PC-9 (cell line): ENCODE measurements at regions not wholly inside any gene's neighbourhood (a gene's known extent, or its start where the extent isn't known, plus 50 kb on each side); places are given as distances from the start of the nearest gene placed in this dataset.

Source experiments
- BruUV-seq: library from RNA; stranded (reverse); fragments of 400-500 nt; replicated peaks from 2 replicates; lab custom pipeline; 2021; lab: Mats Ljungman, UMichigan
- CTCF ChIA-PET: fragments of 300-600 bp; sonication (Branson Sonifier 250); formaldehyde crosslinking; loops from one replicate; lab custom pipeline; 2022; ENCODE audit warnings: antibody characterized with exemption; lab: Charles Lee
- POLR2A ChIA-PET: fragments of 300-600 bp; sonication (Branson Sonifier 250); formaldehyde crosslinking; loops from one replicate; lab custom pipeline; 2022; ENCODE audit warnings: antibody characterized with exemption; ENCODE audit not compliant: unreplicated experiment; lab: Charles Lee
- DNase-seq, 2 experiments: peaks; one replicate each; pipeline versions ENCODE4 v3.0.0 to v3.0.0-alpha.2; 2015 to 2022; ENCODE audit warnings: mixed read lengths in 1 of 2
- H2AFZ ChIP-seq: fragments of 200-600 bp; sonication (generic); 2 replicates; pipeline ENCODE4 v1.8.1; 2017; ENCODE audit warnings: antibody characterized with exemption
- H3F3A ChIP-seq: fragments of 200-600 bp; sonication (generic); 2 replicates; pipeline ENCODE4 v1.8.1; 2017; ENCODE audit warnings: antibody characterized with exemption, mild to moderate bottlenecking, low read depth; ENCODE audit not compliant: insufficient read depth
- H3K27ac ChIP-seq: fragments of 200-600 bp; sonication (generic); 2 replicates; pipeline ENCODE4 v1.6.1; 2016; ENCODE audit warnings: mixed run types
- H3K27me3 ChIP-seq: fragments of 200-600 bp; sonication (generic); 2 replicates; pipeline ENCODE4 v1.6.1; 2016; ENCODE audit warnings: low read depth, mixed run types; ENCODE audit not compliant: insufficient read depth
- H3K36me3 ChIP-seq: fragments of 200-600 bp; sonication (generic); 2 replicates; pipeline ENCODE4 v1.6.1; 2016; ENCODE audit warnings: low read depth, mixed run types
- H3K4me1 ChIP-seq: fragments of 200-600 bp; sonication (generic); replicated peaks from 2 replicates; pipeline ENCODE4 v1.6.1; 2016; ENCODE audit warnings: mixed run types; ENCODE audit not compliant: insufficient read depth
- H3K4me2 ChIP-seq: fragments of 200-600 bp; sonication (generic); 2 replicates; pipeline ENCODE4 v1.6.1; 2017; ENCODE audit warnings: mixed run types
- H3K4me3 ChIP-seq: fragments of 200-600 bp; sonication (generic); 2 replicates; pipeline ENCODE4 v1.6.1; 2016; ENCODE audit warnings: mixed run types
- H3K79me2 ChIP-seq: fragments of 200-600 bp; sonication (generic); 2 replicates; pipeline ENCODE4 v1.6.1; 2017; ENCODE audit warnings: low read depth, mixed run types
- H3K9me2 ChIP-seq: fragments of 200-600 bp; sonication (generic); 2 replicates; pipeline ENCODE4 v1.8.1; 2017; ENCODE audit warnings: mild to moderate bottlenecking; ENCODE audit not compliant: insufficient read depth
- H3K9me3 ChIP-seq: fragments of 200-600 bp; sonication (generic); 2 replicates; pipeline ENCODE4 v1.8.1; 2016; ENCODE audit warnings: low read depth; ENCODE audit not compliant: insufficient read depth
- H4K20me1 ChIP-seq: fragments of 200-600 bp; sonication (generic); 2 replicates; pipeline ENCODE4 v1.8.1; 2017; ENCODE audit not compliant: insufficient read depth
- CTCF ChIP-seq: fragments of 200-600 bp; sonication (generic); conservative IDR thresholded peaks from 2 replicates; pipeline ENCODE4 v1.6.1; 2017; ENCODE audit warnings: mixed run types, antibody characterized with exemption, mild to moderate bottlenecking, moderate library complexity
- EZH2 ChIP-seq: fragments of 200-600 bp; sonication (generic); IDR thresholded peaks from 2 replicates; pipeline ENCODE4 v1.8.0; 2017; ENCODE audit warnings: antibody characterized with exemption, low read depth
- intact Hi-C: fragments of 100-400 bp; cut with micrococcal nuclease; formaldehyde crosslinking; loops from one replicate; pipeline ENCODE4 v1.10.0; 2022; ENCODE audit not compliant: unreplicated experiment

DNA sequence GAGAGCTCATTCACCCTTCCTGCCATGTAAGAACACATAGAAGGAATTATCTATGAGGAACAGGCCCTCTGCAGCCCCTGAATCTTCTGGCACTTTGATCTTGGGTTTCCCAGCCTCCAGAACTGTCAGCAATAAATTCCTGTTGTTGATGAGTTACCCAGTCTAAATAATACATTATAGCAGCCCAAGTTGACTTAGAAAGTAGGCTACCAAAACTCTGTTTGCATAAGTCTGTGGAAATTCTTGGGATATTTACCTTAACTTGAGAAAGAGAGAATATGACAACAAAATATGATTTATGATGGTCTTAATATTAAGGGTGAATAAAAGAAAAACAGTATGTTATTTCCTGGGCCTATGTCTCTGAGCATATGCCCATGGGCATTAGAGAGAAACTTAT, 433.0 kb upstream of the LMO3 start:
- POLR2A ChIA-PET = no interaction called here
- H3K79me2 ChIP-seq = no peaks in the 10 kb centered on the region
- intact Hi-C loops = no loop called here
- CTCF ChIA-PET = no interaction called here
- DNase-seq = no peak
- no peak overlapping the region for H2AFZ ChIP-seq
- H3K9me3 ChIP-seq = no peaks in the 10 kb centered on the region
- TF ChIP-seq EZH2 = no peak
- TF ChIP-seq CTCF = no peak
- no TSS peak for BruUV-seq
- H3K27ac ChIP-seq = no peak overlapping the region
- no peak overlapping the region for H3K4me2 ChIP-seq
- H4K20me1 ChIP-seq = no peaks in the 10 kb centered on the region
- no peaks in the 10 kb centered on the region for H3K27me3 ChIP-seq
- no peaks in the 10 kb centered on the region for H3K36me3 ChIP-seq
- no peaks in the 10 kb centered on the region for H3K4me1 ChIP-seq
- H3K9me2 ChIP-seq = no peaks in the 10 kb centered on the region
- H3K4me3 ChIP-seq = no peak overlapping the region
- H3F3A ChIP-seq = no peaks in the 10 kb centered on the region

DNA sequence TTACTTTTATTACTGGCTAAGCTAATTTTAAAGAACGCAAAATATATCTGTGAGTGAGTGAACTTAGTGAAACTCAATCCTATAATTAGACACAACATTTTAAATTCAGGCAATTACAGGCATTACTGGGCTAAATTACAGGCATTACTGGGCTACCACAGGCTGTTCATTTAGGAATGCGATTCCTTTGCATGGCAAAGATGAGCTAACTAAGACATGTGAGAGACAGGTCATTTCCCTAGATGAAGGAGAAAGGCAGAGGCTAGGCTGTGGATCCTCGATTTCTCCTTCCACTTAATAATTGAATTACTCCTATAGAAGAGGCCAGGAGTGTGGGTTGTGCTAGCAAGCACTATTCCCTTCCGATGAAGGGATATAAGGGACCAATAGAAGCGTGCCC, 429.4 kb upstream of the LMO3 start:
- H3K9me3 ChIP-seq = no peaks in the 10 kb centered on the region
- TF ChIP-seq EZH2 = no peak
- no peak for TF ChIP-seq CTCF
- no peaks in the 10 kb centered on the region for H3K79me2 ChIP-seq
- CTCF ChIA-PET = no interaction called here
- H3K4me3 ChIP-seq = no peak overlapping the region
- H3K4me1 ChIP-seq = no peaks in the 10 kb centered on the region
- no TSS peak for BruUV-seq
- POLR2A ChIA-PET = no interaction called here
- no peak overlapping the region for H2AFZ ChIP-seq
- no peaks in the 10 kb centered on the region for H3K9me2 ChIP-seq
- no peak for DNase-seq
- intact Hi-C loops = no loop called here
- no peaks in the 10 kb centered on the region for H3K36me3 ChIP-seq
- H3K4me2 ChIP-seq = no peak overlapping the region
- no peaks in the 10 kb centered on the region for H4K20me1 ChIP-seq
- no peaks in the 10 kb centered on the region for H3K27me3 ChIP-seq
- H3F3A ChIP-seq = no peaks in the 10 kb centered on the region
- H3K27ac ChIP-seq = no peak overlapping the region

- Histone ChIP-seq H3K27ac (no peak overlapping the region), H3K27me3 (no peaks in the 10 kb centered on the region), H3K79me2 (no peaks in the 10 kb centered on the region), H3F3A (no peaks in the 10 kb centered on the region), H3K4me3 (no peak overlapping the region), H3K4me1 (no peaks in the 10 kb centered on the region), H3K9me3 (no peaks in the 10 kb centered on the region), H2AFZ (no peak overlapping the region), H3K4me2 (no peak overlapping the region), H4K20me1 (no peaks in the 10 kb centered on the region), H3K9me2 (no peaks in the 10 kb centered on the region), H3K36me3 (no peaks in the 10 kb centered on the region)
- no peak for DNase-seq
- intact Hi-C loops = no loop called here
- TF ChIP-seq CTCF (no peak), EZH2 (no peak)
- POLR2A ChIA-PET = no interaction called here
- BruUV-seq = no TSS peak
- CTCF ChIA-PET = no interaction called here
Observed at GRCh38 chr12:17030338-17030737, 424.4 kb upstream of the LMO3 start.
